ENCODE measurements at regions not wholly inside any gene's neighbourhood (a gene's known extent, or its start where the extent isn't known, plus 50 kb on each side); places are given as distances from the start of the nearest gene placed in this dataset.

DNA sequence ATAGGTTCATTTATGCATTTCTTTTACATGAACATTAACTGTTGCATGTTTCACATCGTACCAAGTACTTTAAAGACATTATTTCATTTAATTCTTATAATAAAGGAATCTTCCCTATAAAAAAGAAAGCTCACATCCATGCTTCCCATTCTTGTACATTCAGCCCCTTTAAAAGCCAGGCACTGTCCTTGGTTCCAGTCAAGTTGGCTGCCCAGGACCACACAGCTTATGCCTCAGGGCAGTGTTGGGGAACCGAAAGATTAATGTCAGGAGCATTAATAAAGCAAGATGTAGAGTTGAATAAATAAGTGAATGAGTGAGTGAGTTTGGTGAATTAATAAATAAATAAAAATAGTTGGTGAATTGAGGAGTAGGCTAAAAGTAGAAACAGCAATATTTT lies 409.4 kb upstream of the DAB1 start:
- Mint-ChIP-seq H3K9me3 (ENCODE audit: low read depth) (no peaks in the 10 kb centered on the region), H3K27me3 (ENCODE audit: low read depth) (peaks cover 3% of the 10 kb centered on the region), H3K27ac (ENCODE audit: unreplicated experiment) (no peak overlapping the region), H3K36me3 (ENCODE audit: low read depth) (no peaks in the 10 kb centered on the region), H3K4me3 (ENCODE audit: unreplicated experiment) (no peak overlapping the region), H3K4me1 (ENCODE audit: low read depth) (no peaks in the 10 kb centered on the region)
- DNase-seq (ENCODE audit: low spot score): no peak
- TF ChIP-seq, protein P1, sequence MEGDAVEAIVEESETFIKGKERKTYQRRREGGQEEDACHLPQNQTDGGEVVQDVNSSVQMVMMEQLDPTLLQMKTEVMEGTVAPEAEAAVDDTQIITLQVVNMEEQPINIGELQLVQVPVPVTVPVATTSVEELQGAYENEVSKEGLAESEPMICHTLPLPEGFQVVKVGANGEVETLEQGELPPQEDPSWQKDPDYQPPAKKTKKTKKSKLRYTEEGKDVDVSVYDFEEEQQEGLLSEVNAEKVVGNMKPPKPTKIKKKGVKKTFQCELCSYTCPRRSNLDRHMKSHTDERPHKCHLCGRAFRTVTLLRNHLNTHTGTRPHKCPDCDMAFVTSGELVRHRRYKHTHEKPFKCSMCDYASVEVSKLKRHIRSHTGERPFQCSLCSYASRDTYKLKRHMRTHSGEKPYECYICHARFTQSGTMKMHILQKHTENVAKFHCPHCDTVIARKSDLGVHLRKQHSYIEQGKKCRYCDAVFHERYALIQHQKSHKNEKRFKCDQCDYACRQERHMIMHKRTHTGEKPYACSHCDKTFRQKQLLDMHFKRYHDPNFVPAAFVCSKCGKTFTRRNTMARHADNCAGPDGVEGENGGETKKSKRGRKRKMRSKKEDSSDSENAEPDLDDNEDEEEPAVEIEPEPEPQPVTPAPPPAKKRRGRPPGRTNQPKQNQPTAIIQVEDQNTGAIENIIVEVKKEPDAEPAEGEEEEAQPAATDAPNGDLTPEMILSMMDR (IDR thresholded peaks at IDR 0.05): no peak

DNA sequence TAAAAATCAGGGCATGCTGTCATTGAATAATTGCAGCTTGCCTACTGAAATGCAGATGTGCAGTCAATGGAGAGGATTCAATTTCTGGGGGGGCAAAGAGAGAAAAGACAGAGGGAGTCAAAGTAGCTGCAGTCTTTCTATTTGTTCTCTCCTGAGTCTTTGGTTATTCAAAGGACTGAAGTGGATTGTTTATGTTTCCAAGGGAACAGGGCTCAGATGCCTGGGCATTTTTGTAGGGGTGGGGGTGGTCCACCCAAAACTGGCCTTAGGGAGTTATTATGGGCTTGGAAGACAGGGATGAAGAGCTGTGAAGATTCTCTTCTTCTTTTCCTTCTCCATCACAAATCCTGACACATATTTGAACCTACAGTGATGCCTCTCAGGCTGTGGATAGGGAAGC lies 408.8 kb upstream of the DAB1 start:
- Mint-ChIP-seq H3K4me3 (ENCODE audit: unreplicated experiment) (no peak overlapping the region), H3K27ac (ENCODE audit: unreplicated experiment) (no peak overlapping the region), H3K36me3 (ENCODE audit: low read depth) (no peaks in the 10 kb centered on the region), H3K4me1 (ENCODE audit: low read depth) (no peaks in the 10 kb centered on the region), H3K27me3 (ENCODE audit: low read depth) (peaks cover 3% of the 10 kb centered on the region), H3K9me3 (ENCODE audit: low read depth) (no peaks in the 10 kb centered on the region)
- TF ChIP-seq, protein P1 (IDR thresholded peaks at IDR 0.05): no peak
- no peak for DNase-seq (ENCODE audit: low spot score)

DNA sequence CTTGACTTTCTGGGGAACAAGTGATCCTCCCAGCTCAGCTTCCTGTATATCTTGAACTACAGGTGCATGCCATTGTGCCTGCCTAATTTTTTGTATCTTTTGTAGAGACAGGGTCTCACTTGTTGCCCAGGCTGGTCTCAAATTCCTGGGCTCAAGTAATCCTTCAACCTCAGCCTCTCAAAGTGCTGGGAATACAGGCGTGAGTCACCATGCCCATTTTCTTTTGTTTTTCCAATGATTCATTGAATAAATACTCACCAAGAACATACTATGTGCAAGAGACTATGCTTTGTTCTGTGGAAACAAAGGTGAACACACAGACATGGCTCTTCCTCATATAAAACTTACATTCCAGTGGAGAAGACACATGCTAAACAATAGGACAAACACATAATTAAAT lies 407.8 kb upstream of the DAB1 start:
- Mint-ChIP-seq H3K27ac (ENCODE audit: unreplicated experiment) (no peak overlapping the region), H3K36me3 (ENCODE audit: low read depth) (no peaks in the 10 kb centered on the region)

DNA sequence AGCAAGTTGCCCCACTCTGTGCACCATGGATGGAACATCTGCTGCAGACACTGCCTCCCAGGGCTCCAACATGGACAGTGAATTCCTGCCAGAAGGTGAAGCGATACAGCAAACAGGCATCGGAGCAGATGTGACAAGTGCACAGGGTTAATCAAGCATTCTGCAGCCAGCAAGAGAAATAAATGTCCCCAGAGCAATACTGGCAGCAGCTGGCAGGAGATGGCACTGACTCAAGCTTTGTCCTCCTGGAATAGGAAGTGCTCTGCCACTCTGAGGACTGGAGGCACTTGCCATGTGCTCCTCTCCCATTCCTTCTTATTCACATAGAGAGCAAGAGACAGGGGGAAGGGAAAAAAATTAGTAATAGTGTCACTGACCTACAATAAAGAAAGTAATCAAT lies 402.7 kb upstream of the DAB1 start:
- H3K4me3 Mint-ChIP-seq (ENCODE audit: unreplicated experiment): no peak overlapping the region

More for the DNA sequence above, 407.8 kb upstream of the DAB1 start:
- DNase-seq (ENCODE audit: low spot score): no peak
- no peaks in the 10 kb centered on the region for H3K9me3 Mint-ChIP-seq (ENCODE audit: low read depth)
- TF ChIP-seq, protein P1 (IDR thresholded peaks at IDR 0.05): no peak
- no peaks in the 10 kb centered on the region for H3K4me1 Mint-ChIP-seq (ENCODE audit: low read depth)
- H3K27me3 Mint-ChIP-seq (ENCODE audit: low read depth): no peaks in the 10 kb centered on the region
- H3K4me3 Mint-ChIP-seq (ENCODE audit: unreplicated experiment): no peak overlapping the region

DNA sequence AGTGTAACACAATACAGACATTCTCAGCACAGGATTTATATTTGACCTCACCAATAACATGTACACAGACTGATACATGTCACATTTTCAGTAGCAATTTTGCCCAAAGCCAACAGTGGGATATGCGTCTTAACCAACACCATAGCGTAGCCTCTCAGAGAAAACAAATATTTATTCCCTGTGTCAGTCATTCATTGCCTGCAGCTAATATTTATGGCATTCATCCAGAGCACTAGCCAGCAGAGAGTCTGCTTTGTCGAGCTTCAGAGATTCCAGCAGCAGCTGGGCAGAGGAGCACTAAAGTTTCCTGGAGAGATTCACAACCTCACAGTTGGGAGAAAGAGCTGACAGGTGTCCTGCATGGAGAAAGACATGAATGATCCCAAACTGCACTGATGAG lies 400.7 kb upstream of the DAB1 start:
- H3K9me3 Mint-ChIP-seq (ENCODE audit: low read depth): no peaks in the 10 kb centered on the region
- H3K27me3 Mint-ChIP-seq (ENCODE audit: low read depth): peaks cover 8% of the 10 kb centered on the region
- TF ChIP-seq, protein P1 (IDR thresholded peaks at IDR 0.05): no peak
- no peak overlapping the region for H3K27ac Mint-ChIP-seq (ENCODE audit: unreplicated experiment)
- DNase-seq (ENCODE audit: low spot score): no peak
- H3K4me1 Mint-ChIP-seq (ENCODE audit: low read depth): no peaks in the 10 kb centered on the region
- no peak overlapping the region for H3K4me3 Mint-ChIP-seq (ENCODE audit: unreplicated experiment)
- H3K36me3 Mint-ChIP-seq (ENCODE audit: low read depth): no peaks in the 10 kb centered on the region

More for the DNA sequence above, 402.7 kb upstream of the DAB1 start:
- TF ChIP-seq, protein P1 (IDR thresholded peaks at IDR 0.05): no peak
- no peaks in the 10 kb centered on the region for H3K36me3 Mint-ChIP-seq (ENCODE audit: low read depth)
- H3K4me1 Mint-ChIP-seq (ENCODE audit: low read depth): no peaks in the 10 kb centered on the region
- no peak for DNase-seq (ENCODE audit: low spot score)
- peaks cover 2% of the 10 kb centered on the region for H3K27me3 Mint-ChIP-seq (ENCODE audit: low read depth)
- H3K27ac Mint-ChIP-seq (ENCODE audit: unreplicated experiment): no peak overlapping the region
- H3K9me3 Mint-ChIP-seq (ENCODE audit: low read depth): no peaks in the 10 kb centered on the region

Data from chondrocyte (in vitro differentiated cells).